C4-2B (cell line): ENCODE measurements at regions not wholly inside any gene's neighbourhood (a gene's known extent, or its start where the extent isn't known, plus 50 kb on each side); places are given as distances from the start of the nearest gene placed in this dataset.

Experiments used
- CTCF ChIP-seq: fragments of 450-650 bp; conservative IDR thresholded peaks from 2 replicates; pipeline ENCODE4 v1.5.1; 2017; ENCODE audit warnings: mild to moderate bottlenecking
- ZFX ChIP-seq: fragments of 450-650 bp; IDR thresholded peaks from 2 replicates; pipeline ENCODE4 v1.6.1; 2017

- TF ChIP-seq CTCF (no peak), ZFX (no peak)
These were observed 1519.5 kb upstream of the SEL1L start for GRCh38 chr14:83053022-83053710.
